GM12892 (cell line): ENCODE measurements at regions not wholly inside any gene's neighbourhood (a gene's known extent, or its start where the extent isn't known, plus 50 kb on each side); places are given as distances from the start of the nearest gene placed in this dataset.

Experiments used
- POLR2A ChIP-seq: IDR thresholded peaks from 2 replicates; pipeline ENCODE4 v1.6.1; 2011; ENCODE audit warnings: low read depth, low read length, control low read depth
- POLR2AphosphoS5 ChIP-seq: IDR thresholded peaks from 2 replicates; pipeline ENCODE4 v1.6.1; 2011; ENCODE audit warnings: low read depth, low read length, control low read depth
- TAF1 ChIP-seq: IDR thresholded peaks from 2 replicates; pipeline ENCODE4 v1.6.1; 2011; ENCODE audit warnings: low read depth, mild to moderate bottlenecking, control low read depth, low read length, borderline replicate concordance

DNA sequence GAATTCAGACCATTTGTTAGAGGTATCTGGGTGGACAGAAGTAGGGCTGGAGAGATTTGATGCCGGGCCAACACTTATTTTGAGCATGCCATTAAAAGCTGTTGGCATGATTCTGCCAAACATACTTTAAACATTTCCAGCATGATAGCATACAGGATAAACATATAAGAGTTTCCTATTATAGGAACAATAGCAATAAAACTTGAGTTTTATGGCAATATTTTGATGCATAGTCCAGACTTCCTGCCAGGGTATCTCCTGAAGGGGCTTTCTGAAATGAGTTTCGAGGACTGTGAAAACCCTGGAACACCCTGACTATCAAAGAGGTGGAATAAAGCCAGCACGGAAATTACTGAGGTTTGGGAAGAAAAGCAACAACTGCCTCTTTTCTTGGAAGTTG, 1398.0 kb upstream of the NXPH2 start:
- TF ChIP-seq POLR2A (no peak), POLR2AphosphoS5 (no peak), TAF1 (no peak)
